Keratinocyte (primary cell): ENCODE measurements at regions not wholly inside any gene's neighbourhood (a gene's known extent, or its start where the extent isn't known, plus 50 kb on each side); places are given as distances from the start of the nearest gene placed in this dataset.

ENCODE experiments used
- EZH2 ChIP-seq: IDR thresholded peaks from one replicate; pipeline ENCODE4 v1.6.1; 2012; ENCODE audit warnings: inconsistent platforms, mild to moderate bottlenecking, low read length, moderate library complexity
- TF ChIP-seq, protein P1 (sequence below), 3 experiments: IDR thresholded peaks in 1 of 3; conservative IDR thresholded peaks in 1 of 3; optimal IDR thresholded peaks in 1 of 3; 2 replicates in 2 of 3; 3 replicates in 1 of 3; pipeline versions ENCODE3 to v1.5.1; 2011; ENCODE audit warnings: low read length in 3 of 3, mild to moderate bottlenecking in 3 of 3, moderate library complexity in 2 of 3, control low read depth in 1 of 3, inconsistent platforms in 1 of 3; ENCODE audit not compliant: insufficient read depth in 2 of 3; ENCODE audit errors: extremely low read depth in 1 of 3

DNA sequence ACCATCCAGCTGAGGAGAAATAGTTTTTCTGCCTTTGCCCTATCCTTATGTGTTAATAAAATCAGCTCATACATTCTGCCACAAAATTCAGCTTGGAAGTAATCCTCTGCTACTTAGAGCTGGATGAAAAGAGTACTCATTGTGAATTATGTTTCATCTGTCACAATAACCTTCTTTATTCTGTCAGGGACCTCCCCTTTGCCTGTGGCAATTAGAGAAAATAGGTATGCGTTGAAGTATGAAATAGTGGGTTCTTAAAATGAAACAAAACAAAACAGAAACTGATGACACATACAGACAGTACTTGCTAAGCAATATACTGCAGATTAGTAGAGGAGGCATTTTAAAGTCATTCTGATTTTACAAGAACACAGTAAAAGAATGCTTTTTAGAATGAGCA lies 578.5 kb downstream of the USP25 start:
- TF ChIP-seq, protein P1, sequence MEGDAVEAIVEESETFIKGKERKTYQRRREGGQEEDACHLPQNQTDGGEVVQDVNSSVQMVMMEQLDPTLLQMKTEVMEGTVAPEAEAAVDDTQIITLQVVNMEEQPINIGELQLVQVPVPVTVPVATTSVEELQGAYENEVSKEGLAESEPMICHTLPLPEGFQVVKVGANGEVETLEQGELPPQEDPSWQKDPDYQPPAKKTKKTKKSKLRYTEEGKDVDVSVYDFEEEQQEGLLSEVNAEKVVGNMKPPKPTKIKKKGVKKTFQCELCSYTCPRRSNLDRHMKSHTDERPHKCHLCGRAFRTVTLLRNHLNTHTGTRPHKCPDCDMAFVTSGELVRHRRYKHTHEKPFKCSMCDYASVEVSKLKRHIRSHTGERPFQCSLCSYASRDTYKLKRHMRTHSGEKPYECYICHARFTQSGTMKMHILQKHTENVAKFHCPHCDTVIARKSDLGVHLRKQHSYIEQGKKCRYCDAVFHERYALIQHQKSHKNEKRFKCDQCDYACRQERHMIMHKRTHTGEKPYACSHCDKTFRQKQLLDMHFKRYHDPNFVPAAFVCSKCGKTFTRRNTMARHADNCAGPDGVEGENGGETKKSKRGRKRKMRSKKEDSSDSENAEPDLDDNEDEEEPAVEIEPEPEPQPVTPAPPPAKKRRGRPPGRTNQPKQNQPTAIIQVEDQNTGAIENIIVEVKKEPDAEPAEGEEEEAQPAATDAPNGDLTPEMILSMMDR (optimal IDR thresholded peaks at IDR 0.05 in 1 of 3, IDR thresholded peaks at IDR 0.05 in 1 of 3, conservative IDR thresholded peaks at IDR 0.05 in 1 of 3; ENCODE audit: extremely low read depth in 1 of 3, insufficient read depth in 2 of 3, low read length in 3 of 3), result no peak
- no peak for TF ChIP-seq EZH2
